HG03196 (cell line): ENCODE measurements at regions not wholly inside any gene's neighbourhood (a gene's known extent, or its start where the extent isn't known, plus 50 kb on each side); places are given as distances from the start of the nearest gene placed in this dataset.

Source experiments
- ATAC-seq: cut with Tn5 transposase; IDR thresholded peaks from one replicate; pipeline ENCODE4 v1.9.1; 2021; ENCODE audit not compliant: unreplicated experiment

GRCh38 chr16:86037999-86038925 is 139.3 kb downstream of the IRF8 start:
- ATAC-seq: no peak

GRCh38 chr16:86038926-86039310 is 140.0 kb downstream of the IRF8 start:
- ATAC-seq: no peak

GRCh38 chr16:86039606-86040005 is 140.6 kb downstream of the IRF8 start:
- ATAC-seq: no peak

GRCh38 chr16:86040496-86040895 is 141.5 kb downstream of the IRF8 start:
- ATAC-seq: no peak

GRCh38 chr16:86041215-86041614 is 142.3 kb downstream of the IRF8 start:
- no peak for ATAC-seq

GRCh38 chr16:86041807-86042206 is 142.8 kb downstream of the IRF8 start:
- ATAC-seq: no peak

GRCh38 chr16:86042393-86042792 is 143.4 kb downstream of the IRF8 start:
- ATAC-seq: no peak

- no peak for ATAC-seq
Measured at GRCh38 chr16:86042996-86043725, 144.2 kb downstream of the IRF8 start.

GRCh38 chr16:86044241-86044671 is 145.3 kb downstream of the IRF8 start:
- no peak for ATAC-seq

GRCh38 chr16:86044881-86045590 is 146.1 kb downstream of the IRF8 start:
- ATAC-seq: no peak

GRCh38 chr16:86045591-86045971 is 146.6 kb downstream of the IRF8 start:
- ATAC-seq: no peak

- no peak for ATAC-seq
Measured at GRCh38 chr16:86046026-86046425, 147.1 kb downstream of the IRF8 start.

GRCh38 chr16:86046667-86047270 is 147.8 kb downstream of the IRF8 start:
- ATAC-seq: no peak

- ATAC-seq: no peak
Measured at GRCh38 chr16:86048221-86048620, 149.3 kb downstream of the IRF8 start.

- no peak for ATAC-seq
Measured at GRCh38 chr16:86048882-86049585, 150.1 kb downstream of the IRF8 start.

- no peak for ATAC-seq
Measured at GRCh38 chr16:86049641-86050040, 150.7 kb downstream of the IRF8 start.

GRCh38 chr16:86050111-86050510 is 151.1 kb downstream of the IRF8 start:
- ATAC-seq: no peak

GRCh38 chr16:86050591-86051367 is 151.8 kb downstream of the IRF8 start:
- ATAC-seq: no peak

- no peak for ATAC-seq
Measured at GRCh38 chr16:86051368-86052114, 152.6 kb downstream of the IRF8 start.
